Heart left ventricle (tissue), 16 donors: ENCODE measurements at regions not wholly inside any gene's neighbourhood (a gene's known extent, or its start where the extent isn't known, plus 50 kb on each side); places are given as distances from the start of the nearest gene placed in this dataset.

Experiments used
- ATAC-seq, 4 donors: fragments of 200-7000 bp; cut with Tn5 transposase; one replicate each; pipeline ENCODE4 v1.9.1; 2020 to 2022; ENCODE audit warnings: moderate library complexity in 4 of 4, mild to moderate bottlenecking in 3 of 4, moderate number of reproducible peaks in 1 of 4
- DNase-seq, 5 donors: peaks; one replicate each; pipeline ENCODE4 v3.0.0-alpha.2; 2020
- H3K27ac ChIP-seq, 12 donors: fragments of 200-600 bp; sonication (generic) in 4 of 12; one replicate each; pipeline versions ENCODE4 v1.5.0 to v1.8.0; 2016 to 2022; ENCODE audit warnings: mild to moderate bottlenecking in 2 of 12
- H3K27me3 ChIP-seq, 9 donors: fragments of 200-600 bp; sonication (generic) in 2 of 9; one replicate each; pipeline versions ENCODE4 v1.5.1 to v1.8.0; 2016 to 2022; ENCODE audit warnings: mild to moderate bottlenecking in 3 of 9
- H3K36me3 ChIP-seq, 9 donors: fragments of 200-600 bp; sonication (generic) in 2 of 9; one replicate each; pipeline versions ENCODE4 v1.5.0 to v1.8.0; 2018 to 2022; ENCODE audit warnings: mild to moderate bottlenecking in 2 of 9
- H3K4me1 ChIP-seq, 12 donors: fragments of 200-600 bp; sonication (generic) in 4 of 12; one replicate each; pipeline versions ENCODE4 v1.5.0 to v1.8.0; 2016 to 2022; ENCODE audit warnings: mild to moderate bottlenecking in 3 of 12
- H3K4me3 ChIP-seq, 12 donors: fragments of 200-600 bp; sonication (generic) in 4 of 12; one replicate each; pipeline versions ENCODE4 v1.5.0 to v1.8.0; 2017 to 2022; ENCODE audit warnings: mild to moderate bottlenecking in 9 of 12, moderate library complexity in 4 of 12
- H3K9me3 ChIP-seq, 12 donors: fragments of 200-600 bp; sonication (generic) in 4 of 12; one replicate each; pipeline versions ENCODE4 v1.5.0 to v1.8.0; 2016 to 2022; ENCODE audit warnings: mild to moderate bottlenecking in 1 of 12
- POLR2A ChIP-seq, 2 donors: fragments of 450-650 bp; IDR thresholded peaks; one replicate each; pipeline ENCODE4 v1.6.1; 2017; ENCODE audit warnings: antibody characterized with exemption in 2 of 2, mild to moderate bottlenecking in 2 of 2, moderate library complexity in 2 of 2
- WGBS, 4 donors: extraction: QIAGEN DNeasy Blood & Tissue Kit in 2 of 4; methylation state at CpG; one replicate each; pipeline versions ENCODE4 v1.1.5 to v1.1.7; 2013 to 2018; 5-methylcytosine and 5-hydroxymethylcytosine counted together
- intact Hi-C, 10 donors: fragments of 100-400 bp; cut with DNase I; formaldehyde crosslinking; loops; one replicate each; pipeline versions ENCODE4 v1.11.1 to v1.14.2; 2022
- TF ChIP-seq, protein P1 (sequence below), 12 donors: fragments of 200-600 bp; sonication (generic) in 4 of 12; IDR thresholded peaks; one replicate each; pipeline versions ENCODE4 v1.5.0 to v1.8.0; 2018 to 2022; ENCODE audit warnings: antibody characterized with exemption in 12 of 12, mild to moderate bottlenecking in 5 of 12
- donor health status: ischemic (EF 13 %, LVEDD 7.1; RV severe dilation, severe dysfunction).
- donor health status: healthy with polysubstance abuse.
- donor health status: DM: no; HTN: yes; CAD: no.
- donor health status: DM: no; HTN: no; CAD: no.
- donor health status: ischemic (EF 25% LVEDD 6.9; RV normal size, moderate dysfunction).
- donor health status: ischemic (EF 25% LVEDD 5.7; RV mildly dilated, moderate dysfunction).
- donor health status: healthy.
- donor health status: DM: yes; HTN: yes; CAD: no.
- donor health status: ischemic (EF 35%, LVEDD 5.7; RV mildly dilated, moderate dysfunction).
- donor health status: nonischemic (EF 11% LVEDD 7.7; RV severe dilation, severe dysfunction).
- donor health status: DM: yes; HTN: yes; CAD: no.
- donor health status: PGD.
- donor health status: ischemic (EF 29% LVEDD 5.4; RV normal size, mild dysfunction).
- donor health status: nonischemic (EF 23%, LVEDD 6.1; RV moderate dilation, normal function).

DNA sequence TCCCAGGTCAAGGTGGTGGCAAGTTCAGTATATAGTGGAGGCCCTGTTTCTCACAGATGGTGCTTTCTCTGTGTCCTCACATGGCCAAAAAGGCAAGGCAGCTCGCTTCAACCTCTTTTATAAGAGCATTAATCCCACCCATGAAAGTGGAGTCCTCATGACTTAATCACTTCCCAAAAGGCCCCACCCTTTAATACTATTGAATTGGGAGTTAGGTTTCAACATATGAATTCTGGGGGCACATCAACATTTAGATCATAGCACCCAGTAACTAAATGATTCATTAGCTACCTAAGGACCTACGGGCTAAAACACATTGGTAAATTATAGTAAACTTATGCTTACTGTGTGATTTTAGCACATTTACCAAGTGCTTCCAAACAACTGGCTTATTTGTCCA, 317.9 kb downstream of the LTN1 start:
- H3K27ac ChIP-seq: peak overlapping the region in 3 of 12 donors; percentile 8 to 50 (median 37)
- no peaks in the 10 kb centered on the region for H3K36me3 ChIP-seq
- DNase-seq (no peak), ATAC-seq (peak in 1 of 4 donors; percentile 28)
- H3K9me3 ChIP-seq: no peaks in the 10 kb centered on the region
- no peaks in the 10 kb centered on the region for H3K27me3 ChIP-seq
- peaks cover 0 to 22% (median 8%) of the 10 kb centered on the region in 12 donors for H3K4me1 ChIP-seq
- intact Hi-C loops: no loop called here
- no peak for TF ChIP-seq POLR2A (IDR thresholded peaks at IDR 0.05)
- TF ChIP-seq, protein P1, sequence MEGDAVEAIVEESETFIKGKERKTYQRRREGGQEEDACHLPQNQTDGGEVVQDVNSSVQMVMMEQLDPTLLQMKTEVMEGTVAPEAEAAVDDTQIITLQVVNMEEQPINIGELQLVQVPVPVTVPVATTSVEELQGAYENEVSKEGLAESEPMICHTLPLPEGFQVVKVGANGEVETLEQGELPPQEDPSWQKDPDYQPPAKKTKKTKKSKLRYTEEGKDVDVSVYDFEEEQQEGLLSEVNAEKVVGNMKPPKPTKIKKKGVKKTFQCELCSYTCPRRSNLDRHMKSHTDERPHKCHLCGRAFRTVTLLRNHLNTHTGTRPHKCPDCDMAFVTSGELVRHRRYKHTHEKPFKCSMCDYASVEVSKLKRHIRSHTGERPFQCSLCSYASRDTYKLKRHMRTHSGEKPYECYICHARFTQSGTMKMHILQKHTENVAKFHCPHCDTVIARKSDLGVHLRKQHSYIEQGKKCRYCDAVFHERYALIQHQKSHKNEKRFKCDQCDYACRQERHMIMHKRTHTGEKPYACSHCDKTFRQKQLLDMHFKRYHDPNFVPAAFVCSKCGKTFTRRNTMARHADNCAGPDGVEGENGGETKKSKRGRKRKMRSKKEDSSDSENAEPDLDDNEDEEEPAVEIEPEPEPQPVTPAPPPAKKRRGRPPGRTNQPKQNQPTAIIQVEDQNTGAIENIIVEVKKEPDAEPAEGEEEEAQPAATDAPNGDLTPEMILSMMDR (IDR thresholded peaks at IDR 0.05): no peak
- no peak overlapping the region for H3K4me3 ChIP-seq
- 82 to 95% (median 94%) methylated on average over 2 of the region's 2 CpGs for WGBS, 4 donors

DNA sequence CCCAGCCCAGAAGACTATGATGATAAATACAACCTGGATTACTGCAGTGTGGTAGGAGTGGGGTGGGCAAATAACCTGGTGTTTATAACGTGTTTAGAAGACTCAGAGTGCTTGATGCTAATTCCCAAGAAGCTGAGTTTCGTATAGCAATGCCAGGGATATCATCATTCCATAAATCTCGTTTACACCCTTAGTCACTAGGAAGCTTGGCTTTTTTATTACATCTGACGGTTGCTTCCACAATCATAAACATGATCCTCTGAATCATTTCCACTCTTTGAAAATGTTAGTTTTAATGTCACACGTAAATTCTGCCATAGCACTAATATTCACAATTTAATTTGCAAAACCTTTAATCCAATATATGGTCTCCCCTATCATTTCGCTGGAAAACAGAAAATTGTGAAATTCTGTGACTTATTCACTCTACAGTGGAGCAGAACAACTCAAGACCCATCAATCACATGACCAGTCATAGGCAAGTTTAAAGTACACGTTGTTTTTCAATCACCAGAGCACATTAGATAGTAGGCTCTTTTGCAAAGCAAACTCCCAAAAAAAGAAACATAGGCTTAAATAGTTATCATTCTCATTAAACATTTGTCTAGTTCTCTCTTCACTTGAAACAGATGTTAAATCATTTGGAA, 321.0 kb downstream of the LTN1 start:
- WGBS, 4 donors: 83 to 87% (median 86%) methylated on average over 7 of the region's 7 CpGs
- H3K36me3 ChIP-seq: no peaks in the 10 kb centered on the region
- H3K4me3 ChIP-seq: no peak overlapping the region
- H3K27ac ChIP-seq: no peak overlapping the region
- TF ChIP-seq, protein P1 (IDR thresholded peaks at IDR 0.05): no peak
- TF ChIP-seq POLR2A (IDR thresholded peaks at IDR 0.05): no peak
- intact Hi-C loops: no loop called here
- no peak for ATAC-seq
- H3K9me3 ChIP-seq: no peaks in the 10 kb centered on the region
- no peak for DNase-seq
- H3K27me3 ChIP-seq: no peaks in the 10 kb centered on the region
- H3K4me1 ChIP-seq: peaks cover 0 to 22% (median 8%) of the 10 kb centered on the region in 12 donors

DNA sequence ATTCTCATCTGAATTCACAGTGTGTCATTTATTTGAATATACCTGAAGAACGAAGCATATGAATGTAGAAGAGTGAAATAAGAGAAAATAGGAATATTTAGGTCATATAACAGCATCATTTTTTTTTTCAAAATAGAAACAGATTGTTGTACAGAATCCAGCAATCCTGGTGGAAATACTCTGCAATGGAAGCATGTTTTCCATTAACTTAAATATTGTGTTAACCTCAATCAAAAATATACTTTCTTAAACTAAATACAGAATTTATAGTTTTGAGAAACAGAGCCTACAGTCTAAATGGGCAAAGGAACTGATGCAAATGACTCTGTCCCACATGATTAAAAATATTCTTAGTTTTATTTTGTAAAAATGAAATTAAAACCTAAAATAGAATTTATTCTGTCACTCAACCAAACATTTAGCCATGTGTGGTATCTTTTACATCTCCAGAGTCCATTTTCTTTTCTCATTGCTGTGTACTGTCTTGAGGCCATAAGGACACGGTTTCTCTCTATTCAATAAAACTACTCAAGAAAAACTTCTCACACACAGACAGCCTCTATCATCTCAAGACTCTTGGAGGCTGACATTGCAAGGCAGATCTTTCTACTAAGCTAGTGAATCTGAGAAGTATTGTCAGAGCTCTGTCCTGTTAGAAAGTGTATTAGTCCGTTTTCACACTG, 322.6 kb downstream of the LTN1 start:
- ATAC-seq (no peak), DNase-seq (no peak)

DNA sequence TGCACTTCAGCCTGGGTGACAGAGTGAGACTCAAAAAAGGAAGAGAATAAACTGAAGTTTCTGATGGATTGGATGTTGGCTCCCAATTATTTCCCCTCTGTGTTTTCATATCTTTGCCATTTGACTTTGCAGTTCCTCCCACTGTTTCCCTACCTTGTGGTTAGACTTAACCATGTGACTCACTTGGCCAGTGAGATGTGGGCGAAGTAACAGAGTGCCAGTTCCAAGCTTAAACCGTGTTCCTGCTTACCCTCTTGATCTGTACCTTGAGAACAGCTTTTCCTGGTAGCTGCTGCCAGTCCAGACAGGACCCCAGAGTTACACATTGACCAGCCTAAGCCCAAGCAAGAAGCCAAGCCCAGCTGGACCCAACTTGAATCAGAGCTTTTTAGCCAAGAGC, 323.4 kb downstream of the LTN1 start:
- H3K27ac ChIP-seq: no peak overlapping the region
- TF ChIP-seq POLR2A (IDR thresholded peaks at IDR 0.05): no peak
- ATAC-seq (no peak), DNase-seq (no peak)
- H3K4me3 ChIP-seq: no peak overlapping the region
- H3K36me3 ChIP-seq: no peaks in the 10 kb centered on the region
- intact Hi-C loops: no loop called here
- H3K4me1 ChIP-seq: peaks cover 0 to under 1% (median 0%) of the 10 kb centered on the region in 12 donors
- WGBS, 4 donors: 81 to 90% (median 84%) methylated on average over 2 of the region's 2 CpGs
- no peaks in the 10 kb centered on the region for H3K27me3 ChIP-seq
- H3K9me3 ChIP-seq: no peaks in the 10 kb centered on the region

More for the DNA sequence above, 322.6 kb downstream of the LTN1 start:
- Histone ChIP-seq H3K4me1 (peaks cover 0 to 8% (median 5%) of the 10 kb centered on the region in 12 donors), H3K27ac (no peak overlapping the region), H3K9me3 (no peaks in the 10 kb centered on the region), H3K36me3 (no peaks in the 10 kb centered on the region), H3K4me3 (no peak overlapping the region), H3K27me3 (no peaks in the 10 kb centered on the region)
- no peak for TF ChIP-seq POLR2A (IDR thresholded peaks at IDR 0.05)
- TF ChIP-seq, protein P1 (IDR thresholded peaks at IDR 0.05): no peak
- intact Hi-C loops: no loop called here
- WGBS, 4 donors: 90 to 92% (median 91%) methylated on average over 3 of the region's 3 CpGs
